Esophagus muscularis mucosa (tissue), 4 donors: ENCODE measurements at regions not wholly inside any gene's neighbourhood (a gene's known extent, or its start where the extent isn't known, plus 50 kb on each side); places are given as distances from the start of the nearest gene placed in this dataset.

Experiments used
- DNase-seq: peaks from one replicate; pipeline ENCODE4 v3.0.0-alpha.2; 2017; ENCODE audit errors: extremely low spot score
- H3K27ac ChIP-seq, 4 donors: fragments of 200-600 bp; sonication (generic); replicated peaks in 1 of 4; 1 replicate in 3 of 4; 2 replicates in 1 of 4; pipeline ENCODE4 v1.5.1; 2016 to 2019; ENCODE audit warnings: mild to moderate bottlenecking in 1 of 4
- H3K27me3 ChIP-seq, 4 donors: fragments of 200-600 bp; sonication (generic); one replicate each; pipeline versions ENCODE4 v1.5.1 to v1.6.0; 2016 to 2019
- H3K36me3 ChIP-seq, 4 donors: fragments of 200-600 bp; sonication (generic); one replicate each; pipeline ENCODE4 v1.5.1; 2016 to 2019
- H3K4me1 ChIP-seq, 4 donors: fragments of 200-600 bp; sonication (generic); one replicate each; pipeline ENCODE4 v1.5.1; 2016 to 2019
- H3K4me3 ChIP-seq, 4 donors: fragments of 200-600 bp; sonication (generic); 1 replicate in 2 of 4; 2 replicates in 2 of 4; pipeline ENCODE4 v1.5.1; 2016 to 2019; ENCODE audit warnings: mild to moderate bottlenecking in 4 of 4, moderate library complexity in 1 of 4
- H3K9me3 ChIP-seq, 4 donors: fragments of 200-600 bp; sonication (generic); 1 replicate in 3 of 4; 2 replicates in 1 of 4; pipeline ENCODE4 v1.5.1; 2016 to 2019
- EP300 ChIP-seq: sonication (generic); formaldehyde crosslinking; IDR thresholded peaks from one replicate; pipeline ENCODE4 v1.6.1; 2017; ENCODE audit warnings: antibody characterized with exemption
- POLR2A ChIP-seq: fragments of 450-650 bp; IDR thresholded peaks from one replicate; pipeline ENCODE4 v1.6.1; 2017; ENCODE audit warnings: antibody characterized with exemption, moderate library complexity, mild to moderate bottlenecking, low read depth
- POLR2AphosphoS5 ChIP-seq, 2 donors: sonication (generic); formaldehyde crosslinking; IDR thresholded peaks; one replicate each; pipeline ENCODE4 v1.6.1; 2017; ENCODE audit warnings: antibody characterized with exemption in 2 of 2
- WGBS: methylation state at CpG from one replicate; pipeline ENCODE4 v1.1.5; 2018; 5-methylcytosine and 5-hydroxymethylcytosine counted together
- intact Hi-C: fragments of 100-400 bp; cut with DNase I; formaldehyde crosslinking; loops from one replicate; pipeline ENCODE4 v1.15.1; 2023
- TF ChIP-seq, protein P1 (sequence below), 3 experiments: fragments of 200-600 bp in 2 of 3; fragments of 450-650 bp in 1 of 3; sonication (generic) in 2 of 3; IDR thresholded peaks; one replicate each; pipeline ENCODE4 v1.5.1; 2017 to 2019; ENCODE audit warnings: antibody characterized with exemption in 3 of 3, mild to moderate bottlenecking in 2 of 3, moderate library complexity in 1 of 3

DNA sequence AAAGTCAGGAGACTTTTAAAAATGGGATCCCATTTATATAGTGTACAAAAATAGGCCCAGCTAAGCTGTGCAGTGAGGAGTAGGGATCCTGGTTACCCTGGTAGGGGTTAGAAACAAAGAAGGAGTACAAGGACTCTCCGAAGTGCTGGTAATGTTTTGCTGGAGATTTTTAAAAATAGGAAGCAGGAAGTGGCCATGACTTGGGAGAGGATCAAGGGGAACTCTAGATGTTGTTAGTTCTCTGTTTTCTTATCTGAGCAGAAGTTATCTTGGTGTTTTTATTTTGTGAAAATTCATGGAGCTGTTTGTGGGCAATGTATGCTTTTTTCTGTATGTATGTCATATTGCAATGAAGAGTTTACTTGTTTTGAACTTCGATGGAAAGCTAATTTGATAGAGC, 373.9 kb downstream of the SFMBT2 start:
- Histone ChIP-seq H3K4me3 (no peak overlapping the region), H3K9me3 (no peaks in the 10 kb centered on the region), H3K27ac (no peak overlapping the region), H3K27me3 (no peaks in the 10 kb centered on the region), H3K4me1 (no peaks in the 10 kb centered on the region), H3K36me3 (no peaks in the 10 kb centered on the region)
- intact Hi-C loops = no loop called here
- DNase-seq = no peak
- WGBS = 90% methylated on average over 2 of the region's 2 CpGs
- TF ChIP-seq, protein P1, sequence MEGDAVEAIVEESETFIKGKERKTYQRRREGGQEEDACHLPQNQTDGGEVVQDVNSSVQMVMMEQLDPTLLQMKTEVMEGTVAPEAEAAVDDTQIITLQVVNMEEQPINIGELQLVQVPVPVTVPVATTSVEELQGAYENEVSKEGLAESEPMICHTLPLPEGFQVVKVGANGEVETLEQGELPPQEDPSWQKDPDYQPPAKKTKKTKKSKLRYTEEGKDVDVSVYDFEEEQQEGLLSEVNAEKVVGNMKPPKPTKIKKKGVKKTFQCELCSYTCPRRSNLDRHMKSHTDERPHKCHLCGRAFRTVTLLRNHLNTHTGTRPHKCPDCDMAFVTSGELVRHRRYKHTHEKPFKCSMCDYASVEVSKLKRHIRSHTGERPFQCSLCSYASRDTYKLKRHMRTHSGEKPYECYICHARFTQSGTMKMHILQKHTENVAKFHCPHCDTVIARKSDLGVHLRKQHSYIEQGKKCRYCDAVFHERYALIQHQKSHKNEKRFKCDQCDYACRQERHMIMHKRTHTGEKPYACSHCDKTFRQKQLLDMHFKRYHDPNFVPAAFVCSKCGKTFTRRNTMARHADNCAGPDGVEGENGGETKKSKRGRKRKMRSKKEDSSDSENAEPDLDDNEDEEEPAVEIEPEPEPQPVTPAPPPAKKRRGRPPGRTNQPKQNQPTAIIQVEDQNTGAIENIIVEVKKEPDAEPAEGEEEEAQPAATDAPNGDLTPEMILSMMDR (IDR thresholded peaks at IDR 0.05) = no peak
- TF ChIP-seq POLR2AphosphoS5 (IDR thresholded peaks at IDR 0.05) = no peak
- no peak for TF ChIP-seq EP300
- no peak for TF ChIP-seq POLR2A

GRCh38 chr10:7035126-7035761, 375.6 kb downstream of the SFMBT2 start:
- no peak for TF ChIP-seq POLR2A
- no peak for TF ChIP-seq POLR2AphosphoS5 (IDR thresholded peaks at IDR 0.05)
- TF ChIP-seq, protein P1 (IDR thresholded peaks at IDR 0.05) = no peak
- no peak for TF ChIP-seq EP300
- H3K36me3 ChIP-seq = no peaks in the 10 kb centered on the region
- no peak for DNase-seq
- H3K27me3 ChIP-seq = no peaks in the 10 kb centered on the region
- 84% methylated on average over 10 of the region's 10 CpGs for WGBS
- no peaks in the 10 kb centered on the region for H3K9me3 ChIP-seq
- intact Hi-C loops = no loop called here
- H3K4me1 ChIP-seq = no peaks in the 10 kb centered on the region
- H3K4me3 ChIP-seq = no peak overlapping the region
- H3K27ac ChIP-seq = no peak overlapping the region

- TF ChIP-seq POLR2AphosphoS5 (IDR thresholded peaks at IDR 0.05) (no peak), POLR2A (no peak)
- TF ChIP-seq, protein P1 (IDR thresholded peaks at IDR 0.05) = no peak
- no peak overlapping the region for H3K4me3 ChIP-seq
- intact Hi-C loops = no loop called here
- no peak overlapping the region for H3K27ac ChIP-seq
- no peaks in the 10 kb centered on the region for H3K36me3 ChIP-seq
- DNase-seq = no peak
- H3K9me3 ChIP-seq = no peaks in the 10 kb centered on the region
- 90% methylated on average over 1 of the region's 1 CpG for WGBS
- no peaks in the 10 kb centered on the region for H3K27me3 ChIP-seq
- peaks cover 0 to 6% (median 0%) of the 10 kb centered on the region in 4 donors for H3K4me1 ChIP-seq
These were observed 377.8 kb downstream of the SFMBT2 start for GRCh38 chr10:7033031-7033430.

- Histone ChIP-seq H3K9me3 (no peaks in the 10 kb centered on the region), H3K27ac (no peak overlapping the region), H3K4me3 (no peak overlapping the region), H3K27me3 (no peaks in the 10 kb centered on the region), H3K4me1 (peaks cover 0 to 10% (median 0%) of the 10 kb centered on the region in 4 donors), H3K36me3 (no peaks in the 10 kb centered on the region)
- WGBS = 93% methylated on average over 5 of the region's 5 CpGs
- intact Hi-C loops = no loop called here
- no peak for TF ChIP-seq EP300
- no peak for TF ChIP-seq POLR2A
- TF ChIP-seq, protein P1 (IDR thresholded peaks at IDR 0.05) = no peak
- TF ChIP-seq POLR2AphosphoS5 (IDR thresholded peaks at IDR 0.05) = no peak
- DNase-seq = no peak
These were observed 380.5 kb downstream of the SFMBT2 start for GRCh38 chr10:7030134-7030855.
